Activated naive CD4-positive, alpha-beta T cell treated with anti-CD3 and anti-CD28 coated beads, Interleukin-2, amount 10 ng/mL, durations not matched to agents 7 days and 5 days (primary cell): ENCODE measurements at regions not wholly inside any gene's neighbourhood (a gene's known extent, or its start where the extent isn't known, plus 50 kb on each side); places are given as distances from the start of the nearest gene placed in this dataset.

ENCODE experiments used
- CTCF ChIA-PET: fragments of 350-600 bp; sonication (Branson Sonifier 250); formaldehyde crosslinking; loops from one replicate; lab custom pipeline; 2021; ENCODE audit warnings: antibody characterized with exemption; lab: Charles Lee
- DNase-seq: peaks from one replicate; pipeline ENCODE4 v3.0.0-alpha.2; 2020
- H3K27ac Mint-ChIP-seq: one replicate; pipeline ENCODE4 v1.8.0; 2021; ENCODE audit warnings: mild to moderate bottlenecking, moderate library complexity, mixed read lengths
- H3K27me3 Mint-ChIP-seq: one replicate; pipeline ENCODE4 v1.8.0; 2021; ENCODE audit warnings: mild to moderate bottlenecking, mixed read lengths
- H3K36me3 Mint-ChIP-seq: one replicate; pipeline ENCODE4 v1.8.0; 2021; ENCODE audit warnings: mixed read lengths
- H3K4me1 Mint-ChIP-seq: one replicate; pipeline ENCODE4 v1.8.0; 2021; ENCODE audit warnings: mixed read lengths
- H3K4me3 Mint-ChIP-seq: one replicate; pipeline ENCODE4 v1.8.0; 2021; ENCODE audit warnings: mild to moderate bottlenecking, moderate library complexity, mixed read lengths
- H3K9me3 Mint-ChIP-seq: one replicate; pipeline ENCODE4 v1.8.0; 2021; ENCODE audit warnings: mixed read lengths

- CTCF ChIA-PET: interaction anchor here (1.3 kb wide), 1 partner anchor 86 kb away, joined by 3 read pairs; no protein-coding TSS in a partner anchor
- no peak for DNase-seq
- no peaks in the 10 kb centered on the region for H3K36me3 Mint-ChIP-seq
- H3K4me1 Mint-ChIP-seq: no peaks in the 10 kb centered on the region
- no peak overlapping the region for H3K4me3 Mint-ChIP-seq
- peaks cover 18% of the 10 kb centered on the region for H3K9me3 Mint-ChIP-seq
- H3K27me3 Mint-ChIP-seq: peaks cover 5% of the 10 kb centered on the region
- H3K27ac Mint-ChIP-seq: no peak overlapping the region
Observed at GRCh38 chr10:124302951-124303505, 115.7 kb downstream of the OAT start.

GRCh38 chr10:124301736-124302135 lies 117.0 kb downstream of the OAT start:
- Mint-ChIP-seq H3K36me3 (no peaks in the 10 kb centered on the region), H3K4me1 (no peaks in the 10 kb centered on the region), H3K4me3 (no peak overlapping the region), H3K27me3 (peaks cover 5% of the 10 kb centered on the region), H3K9me3 (peaks cover 18% of the 10 kb centered on the region), H3K27ac (no peak overlapping the region)
- CTCF ChIA-PET: interaction anchor here (1.3 kb wide), 1 partner anchor 87 kb away, joined by 3 read pairs; no protein-coding TSS in a partner anchor
- DNase-seq: no peak

GRCh38 chr10:124300735-124301134 lies 118.0 kb downstream of the OAT start:
- Mint-ChIP-seq H3K9me3 (peaks cover 18% of the 10 kb centered on the region), H3K4me1 (no peaks in the 10 kb centered on the region), H3K27me3 (peaks cover 5% of the 10 kb centered on the region), H3K27ac (no peak overlapping the region), H3K4me3 (no peak overlapping the region), H3K36me3 (no peaks in the 10 kb centered on the region)
- no peak for DNase-seq
- CTCF ChIA-PET: interaction anchor here (0.8 kb wide), 1 partner anchor 25 kb away, joined by 3 read pairs; no protein-coding TSS in a partner anchor

GRCh38 chr10:124300224-124300623 lies 118.5 kb downstream of the OAT start:
- Mint-ChIP-seq H3K27ac (no peak overlapping the region), H3K4me3 (no peak overlapping the region), H3K4me1 (no peaks in the 10 kb centered on the region), H3K27me3 (peaks cover 5% of the 10 kb centered on the region), H3K36me3 (no peaks in the 10 kb centered on the region), H3K9me3 (peaks cover 18% of the 10 kb centered on the region)
- DNase-seq: no peak
- CTCF ChIA-PET: interaction anchor here (0.8 kb wide), 1 partner anchor 24 kb away, joined by 3 read pairs; no protein-coding TSS in a partner anchor

GRCh38 chr10:124299696-124300095 lies 119.0 kb downstream of the OAT start:
- Mint-ChIP-seq H3K27ac (no peak overlapping the region), H3K9me3 (peaks cover 18% of the 10 kb centered on the region), H3K36me3 (no peaks in the 10 kb centered on the region), H3K4me1 (no peaks in the 10 kb centered on the region), H3K27me3 (peaks cover 5% of the 10 kb centered on the region), H3K4me3 (no peak overlapping the region)
- no peak for DNase-seq
- CTCF ChIA-PET: no interaction called here

GRCh38 chr10:124298891-124299290 lies 119.8 kb downstream of the OAT start:
- CTCF ChIA-PET: no interaction called here
- no peaks in the 10 kb centered on the region for H3K4me1 Mint-ChIP-seq
- no peak overlapping the region for H3K4me3 Mint-ChIP-seq
- no peak for DNase-seq
- H3K27ac Mint-ChIP-seq: no peak overlapping the region
- no peaks in the 10 kb centered on the region for H3K36me3 Mint-ChIP-seq
- peaks cover 5% of the 10 kb centered on the region for H3K27me3 Mint-ChIP-seq
- H3K9me3 Mint-ChIP-seq: peaks cover 18% of the 10 kb centered on the region

- Mint-ChIP-seq H3K9me3 (peaks cover 18% of the 10 kb centered on the region), H3K27ac (no peak overlapping the region), H3K27me3 (peaks cover 5% of the 10 kb centered on the region), H3K4me1 (no peaks in the 10 kb centered on the region), H3K4me3 (no peak overlapping the region), H3K36me3 (no peaks in the 10 kb centered on the region)
- CTCF ChIA-PET: interaction anchor here (1.1 to 3.0 kb wide), 2 partner anchors 92 to 303 kb away, joined by 3 to 24 read pairs; no protein-coding TSS in a partner anchor
- DNase-seq: no peak
Observed at GRCh38 chr10:124296813-124297788, 121.6 kb downstream of the OAT start.

GRCh38 chr10:124296121-124296812 lies 122.5 kb downstream of the OAT start:
- Mint-ChIP-seq H3K36me3 (no peaks in the 10 kb centered on the region), H3K9me3 (peaks cover 14% of the 10 kb centered on the region), H3K27ac (no peak overlapping the region), H3K27me3 (peaks cover 5% of the 10 kb centered on the region), H3K4me3 (no peak overlapping the region), H3K4me1 (no peaks in the 10 kb centered on the region)
- CTCF ChIA-PET: interaction anchor here (1.1 to 3.0 kb wide), 2 partner anchors 93 to 302 kb away, joined by 3 to 24 read pairs; no protein-coding TSS in a partner anchor
- DNase-seq: no peak

GRCh38 chr10:124294811-124295770 lies 123.6 kb downstream of the OAT start:
- Mint-ChIP-seq H3K27me3 (peaks cover 1% of the 10 kb centered on the region), H3K9me3 (peaks cover 3% of the 10 kb centered on the region), H3K36me3 (no peaks in the 10 kb centered on the region), H3K27ac (no peak overlapping the region), H3K4me3 (no peak overlapping the region), H3K4me1 (no peaks in the 10 kb centered on the region)
- CTCF ChIA-PET: interaction anchor here (3.0 kb wide), 1 partner anchor 94 kb away, joined by 24 read pairs; no protein-coding TSS in a partner anchor
- no peak for DNase-seq

- DNase-seq: no peak
- H3K36me3 Mint-ChIP-seq: no peaks in the 10 kb centered on the region
- no peak overlapping the region for H3K27ac Mint-ChIP-seq
- no peaks in the 10 kb centered on the region for H3K4me1 Mint-ChIP-seq
- no peaks in the 10 kb centered on the region for H3K27me3 Mint-ChIP-seq
- CTCF ChIA-PET: no interaction called here
- H3K4me3 Mint-ChIP-seq: no peak overlapping the region
- H3K9me3 Mint-ChIP-seq: no peaks in the 10 kb centered on the region
Observed at GRCh38 chr10:124293616-124294449, 124.9 kb downstream of the OAT start.

GRCh38 chr10:124292911-124293615 lies 125.7 kb downstream of the OAT start:
- CTCF ChIA-PET: no interaction called here
- Mint-ChIP-seq H3K27ac (no peak overlapping the region), H3K9me3 (no peaks in the 10 kb centered on the region), H3K4me1 (no peaks in the 10 kb centered on the region), H3K36me3 (no peaks in the 10 kb centered on the region), H3K27me3 (no peaks in the 10 kb centered on the region), H3K4me3 (no peak overlapping the region)
- no peak for DNase-seq
